GM12878 (cell line): ENCODE measurements at regions not wholly inside any gene's neighbourhood (a gene's known extent, or its start where the extent isn't known, plus 50 kb on each side); places are given as distances from the start of the nearest gene placed in this dataset.

Source experiments
- CHD4 ChIP-seq: fragments of 200-600 bp; sonication (generic); IDR thresholded peaks from 2 replicates; pipeline ENCODE4 v1.6.1; 2016; ENCODE audit warnings: mild to moderate bottlenecking
- CTCF ChIP-seq, 3 experiments: IDR thresholded peaks in 2 of 3; conservative IDR thresholded peaks in 1 of 3; 2 replicates each; pipeline ENCODE4 v1.5.1; 2011; ENCODE audit warnings: low read depth in 3 of 3, low read length in 3 of 3, mild to moderate bottlenecking in 3 of 3, control low read depth in 2 of 3, moderate library complexity in 2 of 3, inconsistent platforms in 1 of 3, mixed read lengths in 1 of 3; ENCODE audit not compliant: control insufficient read depth in 2 of 3, insufficient read depth in 1 of 3; ENCODE audit errors: extremely low read depth in 1 of 3
- HDAC2 ChIP-seq: fragments of 200-600 bp; sonication (generic); IDR thresholded peaks from 2 replicates; pipeline ENCODE4 v1.6.1; 2017
- SIX5 ChIP-seq: IDR thresholded peaks from 2 replicates; pipeline ENCODE4 v1.6.1; 2011; ENCODE audit warnings: mild to moderate bottlenecking, low read depth, low read length, moderate library complexity; ENCODE audit not compliant: severe bottlenecking
- STAT1 ChIP-seq: fragments of 450-650 bp; conservative IDR thresholded peaks from 2 replicates; pipeline ENCODE4 v1.6.1; 2014; ENCODE audit warnings: antibody characterized with exemption, mild to moderate bottlenecking
- TCF7 ChIP-seq: IDR thresholded peaks from 2 replicates; pipeline ENCODE4 v1.6.1; 2014; ENCODE audit warnings: antibody characterized with exemption, borderline replicate concordance
- ZNF207 ChIP-seq: fragments of 450-650 bp; IDR thresholded peaks from 2 replicates; pipeline ENCODE4 v1.6.1; 2014; ENCODE audit warnings: antibody characterized with exemption, mild to moderate bottlenecking, borderline replicate concordance
- TF ChIP-seq, protein P1 (sequence below): fragments of 450-650 bp; formaldehyde crosslinking; IDR thresholded peaks from 2 replicates; pipeline ENCODE4 v1.5.0; 2022; ENCODE audit warnings: mild to moderate bottlenecking, missing genetic modification characterization

DNA sequence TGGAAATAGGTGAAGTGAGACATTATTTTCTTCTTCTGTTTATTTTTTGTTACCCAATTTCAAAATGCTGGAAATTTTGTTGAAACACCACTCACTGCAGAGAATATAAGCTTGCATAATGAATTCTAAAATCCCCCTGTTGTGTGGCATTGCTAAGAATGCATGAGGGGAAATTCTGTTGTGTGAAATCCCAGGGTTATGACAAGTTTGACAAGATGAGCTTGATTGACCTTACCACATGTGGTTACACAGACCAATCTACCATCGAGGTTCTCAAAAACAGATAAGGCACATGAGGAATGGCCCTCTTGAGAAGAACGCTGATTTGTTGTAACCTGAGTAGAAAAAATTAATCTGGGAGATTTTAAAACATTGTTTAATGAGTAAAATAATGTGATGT is 261.6 kb upstream of the MMADHC start:
- TF ChIP-seq TCF7 (no peak), STAT1 (no peak), CTCF (IDR thresholded peaks at IDR 0.05 in 2 of 3, conservative IDR thresholded peaks at IDR 0.05 in 1 of 3; ENCODE audit: control insufficient read depth in 2 of 3, extremely low read depth in 1 of 3, insufficient read depth in 1 of 3, low read depth in 3 of 3, low read length in 3 of 3) (no peak), HDAC2 (no peak), SIX5 (no peak), CHD4 (no peak), ZNF207 (no peak)
- TF ChIP-seq, protein P1, sequence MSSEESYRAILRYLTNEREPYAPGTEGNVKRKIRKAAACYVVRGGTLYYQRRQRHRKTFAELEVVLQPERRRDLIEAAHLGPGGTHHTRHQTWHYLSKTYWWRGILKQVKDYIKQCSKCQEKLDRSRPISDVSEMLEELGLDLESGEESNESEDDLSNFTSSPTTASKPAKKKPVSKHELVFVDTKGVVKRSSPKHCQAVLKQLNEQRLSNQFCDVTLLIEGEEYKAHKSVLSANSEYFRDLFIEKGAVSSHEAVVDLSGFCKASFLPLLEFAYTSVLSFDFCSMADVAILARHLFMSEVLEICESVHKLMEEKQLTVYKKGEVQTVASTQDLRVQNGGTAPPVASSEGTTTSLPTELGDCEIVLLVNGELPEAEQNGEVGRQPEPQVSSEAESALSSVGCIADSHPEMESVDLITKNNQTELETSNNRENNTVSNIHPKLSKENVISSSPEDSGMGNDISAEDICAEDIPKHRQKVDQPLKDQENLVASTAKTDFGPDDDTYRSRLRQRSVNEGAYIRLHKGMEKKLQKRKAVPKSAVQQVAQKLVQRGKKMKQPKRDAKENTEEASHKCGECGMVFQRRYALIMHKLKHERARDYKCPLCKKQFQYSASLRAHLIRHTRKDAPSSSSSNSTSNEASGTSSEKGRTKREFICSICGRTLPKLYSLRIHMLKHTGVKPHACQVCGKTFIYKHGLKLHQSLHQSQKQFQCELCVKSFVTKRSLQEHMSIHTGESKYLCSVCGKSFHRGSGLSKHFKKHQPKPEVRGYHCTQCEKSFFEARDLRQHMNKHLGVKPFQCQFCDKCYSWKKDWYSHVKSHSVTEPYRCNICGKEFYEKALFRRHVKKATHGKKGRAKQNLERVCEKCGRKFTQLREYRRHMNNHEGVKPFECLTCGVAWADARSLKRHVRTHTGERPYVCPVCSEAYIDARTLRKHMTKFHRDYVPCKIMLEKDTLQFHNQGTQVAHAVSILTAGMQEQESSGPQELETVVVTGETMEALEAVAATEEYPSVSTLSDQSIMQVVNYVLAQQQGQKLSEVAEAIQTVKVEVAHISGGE (CRISPR knock-in tag): no peak
